SHP77 (cell line): ENCODE measurements at regions not wholly inside any gene's neighbourhood (a gene's known extent, or its start where the extent isn't known, plus 50 kb on each side); places are given as distances from the start of the nearest gene placed in this dataset.
"Not testable (repeated sequence)": the region's sequence is repeated elsewhere in the genome, so short reads cannot be mapped to it uniquely, and the experiment has no call there.

Source experiments
- DNase-seq, 2 experiments: peaks; one replicate each; lab custom pipeline; 2025; lab: John Stamatoyannopoulos, UW

DNA sequence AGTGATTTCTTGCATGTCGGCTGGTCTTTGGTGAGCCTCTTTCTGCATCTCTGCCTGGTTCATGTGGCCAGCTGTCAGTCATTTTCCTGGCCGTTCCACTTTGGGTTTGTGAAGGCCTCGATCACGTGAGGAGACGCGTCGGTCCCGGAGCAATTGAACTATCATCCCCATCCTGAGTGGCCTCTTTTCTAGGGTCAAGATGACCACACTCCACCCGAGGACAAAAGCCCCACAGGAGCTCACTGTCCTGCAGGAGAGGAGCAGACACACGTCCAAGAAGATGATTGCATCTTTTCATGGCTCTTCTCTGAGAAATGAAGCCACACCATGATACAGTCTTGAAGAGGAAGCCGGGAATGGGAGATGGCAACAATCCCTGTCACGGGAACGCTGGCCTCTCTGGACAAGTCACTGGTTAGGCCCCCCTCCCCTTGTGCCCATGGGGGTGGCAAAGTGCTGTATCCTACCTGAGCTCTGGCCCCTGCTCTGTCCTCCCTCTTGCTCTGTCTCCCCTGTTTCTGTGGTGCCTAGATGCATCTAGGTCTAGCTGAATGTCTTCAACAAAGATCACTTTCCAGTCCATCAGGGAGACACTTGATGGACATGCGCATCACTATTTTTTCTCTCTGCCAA lies 291.4 kb upstream of the ZNF337 start:
- not testable (repeated sequence) for DNase-seq

- DNase-seq: peak; percentile 35 to 46
Observed at GRCh38 chr20:25987073-25987927, 290.6 kb upstream of the ZNF337 start.

GRCh38 chr20:25985597-25985996 lies 288.9 kb upstream of the ZNF337 start:
- DNase-seq: no peak

- peak; percentile 17 to 28 for DNase-seq
Observed at GRCh38 chr20:25984933-25985332, 288.3 kb upstream of the ZNF337 start.

DNA sequence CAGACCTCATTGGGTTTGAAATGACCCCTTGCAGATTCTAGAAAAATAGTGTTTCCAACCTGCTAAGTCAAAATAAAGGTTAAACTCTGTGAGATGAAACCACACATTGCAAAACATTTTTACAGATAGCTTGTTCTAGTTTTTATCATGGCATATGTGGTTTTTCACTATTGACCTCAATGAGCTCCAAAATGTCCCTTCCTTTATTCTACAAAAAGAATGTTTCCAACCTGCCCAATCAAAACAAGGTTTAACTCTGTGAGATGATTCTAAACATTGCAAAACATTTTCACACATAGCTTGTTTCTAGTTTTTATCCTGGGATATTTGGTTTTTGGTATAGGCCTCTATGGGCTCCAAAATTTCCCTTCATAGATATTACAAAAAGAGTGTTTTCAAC lies 286.0 kb upstream of the ZNF337 start:
- not testable (repeated sequence) for DNase-seq

- DNase-seq: not testable (repeated sequence)
Observed at GRCh38 chr20:25978450-25979190, 282.0 kb upstream of the ZNF337 start.

DNA sequence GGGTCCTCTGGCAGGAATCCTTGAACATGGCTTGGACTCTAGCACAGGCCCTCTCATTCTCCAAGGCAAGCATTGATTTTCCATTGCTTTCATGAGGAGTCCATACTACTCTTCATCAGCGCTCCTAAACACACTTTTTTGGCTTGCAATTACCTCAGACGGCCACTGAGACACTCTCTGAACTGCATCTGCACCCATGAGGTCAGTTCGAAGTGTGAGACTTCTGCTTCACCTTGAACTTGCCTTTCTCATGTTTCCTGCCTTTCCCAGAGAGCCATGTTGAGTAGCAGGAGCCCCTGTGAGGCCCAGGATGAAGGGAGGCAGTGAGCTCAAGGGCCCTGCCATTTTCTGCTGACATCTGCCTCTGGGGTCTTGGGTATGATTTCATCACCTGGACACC lies 279.2 kb upstream of the ZNF337 start:
- not testable (repeated sequence) for DNase-seq

- DNase-seq: not testable (repeated sequence)
Observed at GRCh38 chr20:25965203-25965602, 268.6 kb upstream of the ZNF337 start.

DNA sequence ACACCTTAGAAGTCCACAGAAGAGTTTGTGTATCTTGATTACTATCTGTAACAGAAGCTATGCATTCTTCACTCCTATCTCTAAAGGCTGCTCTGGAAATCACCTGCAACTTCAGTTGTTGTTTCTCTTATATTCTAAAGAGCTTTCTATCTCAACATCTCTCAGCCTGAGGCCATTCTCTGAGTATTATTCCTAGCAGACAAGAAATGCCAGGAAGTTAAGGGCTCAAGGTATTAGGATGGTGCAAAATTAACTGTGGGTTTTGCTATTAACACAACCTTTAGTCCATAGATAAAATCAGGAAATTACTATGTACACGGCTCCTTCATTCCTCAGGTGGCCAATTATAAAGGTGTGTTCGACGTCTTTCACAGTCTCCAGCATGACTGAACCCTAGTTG lies 257.2 kb upstream of the ZNF337 start:
- not testable (repeated sequence) for DNase-seq

DNA sequence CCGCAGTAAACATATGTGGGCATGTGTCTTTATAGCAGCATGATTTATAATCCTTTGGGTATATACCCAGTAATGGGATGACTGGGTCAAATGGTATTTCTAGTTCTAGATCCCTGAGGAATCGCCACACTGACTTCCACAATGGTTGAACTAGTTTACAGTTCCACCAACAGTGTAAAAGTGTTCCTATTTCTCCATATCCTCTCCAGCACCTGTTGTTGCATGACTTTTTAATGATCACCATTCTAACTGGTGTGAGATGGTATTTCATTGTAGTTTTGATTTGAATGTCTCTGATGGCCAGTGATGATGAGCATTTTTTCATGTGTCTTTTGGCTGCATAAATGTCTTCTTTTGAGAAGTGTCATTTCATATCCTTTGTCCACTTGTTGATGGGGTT lies 238.6 kb upstream of the ZNF337 start:
- not testable (repeated sequence) for DNase-seq

GRCh38 chr20:25932806-25933205 lies 236.2 kb upstream of the ZNF337 start:
- DNase-seq: not testable (repeated sequence)

- not testable (repeated sequence) for DNase-seq
Observed at GRCh38 chr20:25932170-25932569, 235.5 kb upstream of the ZNF337 start.

- DNase-seq: not testable (repeated sequence)
Observed at GRCh38 chr20:25902321-25902720, 205.7 kb upstream of the ZNF337 start.

DNA sequence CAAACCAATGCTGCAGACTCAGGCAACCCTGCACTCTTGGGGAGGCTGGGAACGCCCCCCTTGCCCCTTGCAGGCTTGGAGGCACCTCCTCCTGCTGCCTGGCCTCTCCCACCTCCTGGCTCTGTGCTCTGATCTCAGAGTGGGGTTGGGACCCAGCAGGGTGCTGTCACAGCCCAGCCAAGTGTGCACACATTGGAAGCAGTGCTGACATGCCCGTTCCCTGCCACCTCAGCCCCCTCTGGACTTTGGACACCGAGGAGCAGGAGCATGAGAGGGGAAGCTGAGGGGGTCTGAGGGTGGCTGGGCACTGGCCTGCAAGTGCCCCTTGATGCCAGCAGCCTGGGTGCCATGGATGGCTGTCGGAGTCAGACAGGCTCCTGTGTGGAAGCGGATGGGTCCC lies 202.0 kb upstream of the ZNF337 start:
- not testable (repeated sequence) for DNase-seq

- DNase-seq: not testable (repeated sequence)
Observed at GRCh38 chr20:25879096-25879495, 182.4 kb upstream of the ZNF337 start.

DNA sequence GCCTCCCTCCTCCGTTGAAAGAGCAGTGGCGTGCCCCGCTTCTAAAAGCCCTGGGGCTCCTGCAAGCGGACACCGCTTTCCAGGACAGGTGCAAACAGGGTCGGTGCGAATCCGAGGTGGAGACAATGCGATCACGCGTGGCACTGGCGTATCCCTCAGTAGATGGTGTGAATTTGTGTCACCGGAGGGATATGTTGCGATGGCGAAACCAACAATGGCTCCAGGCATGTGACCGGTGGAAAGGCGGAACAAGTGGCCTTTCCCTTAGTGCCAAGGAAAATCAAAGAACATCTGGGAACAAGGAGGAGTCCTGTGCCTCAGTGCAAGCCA lies 172.0 kb upstream of the ZNF337 start:
- not testable (repeated sequence) for DNase-seq

- DNase-seq: peak; percentile 48 to 73
Observed at GRCh38 chr20:25867776-25868649, 171.4 kb upstream of the ZNF337 start.

- DNase-seq: not testable (repeated sequence)
Observed at GRCh38 chr20:25867015-25867775, 170.5 kb upstream of the ZNF337 start.

- peak; percentile 70 to 80 for DNase-seq
Observed at GRCh38 chr20:25865715-25866656, 169.3 kb upstream of the ZNF337 start.
